Left hindlimb (tissue), 1 donor: ENCODE measurements at regions not wholly inside any gene's neighbourhood (a gene's known extent, or its start where the extent isn't known, plus 50 kb on each side); places are given as distances from the start of the nearest gene placed in this dataset.

Source experiments
- DNase-seq: peaks from one replicate; pipeline ENCODE4 v3.0.0-alpha.2; 2018

- DNase-seq, result no peak
These were observed 54.5 kb upstream of the ANKFN1 start for GRCh38 chr17:56098746-56099145.

GRCh38 chr17:56099649-56100048 lies 53.6 kb upstream of the ANKFN1 start:
- no peak for DNase-seq
